ENCODE measurements at regions not wholly inside any gene's neighbourhood (a gene's known extent, or its start where the extent isn't known, plus 50 kb on each side); places are given as distances from the start of the nearest gene placed in this dataset.

GRCh38 chr6:71035871-71036270 lies 79.0 kb upstream of the B3GAT2 start:
- Histone ChIP-seq H3K4me3 (ENCODE audit: low read depth in 2 of 2, low read length in 2 of 2) (no peak overlapping the region), H3K27ac (ENCODE audit: low read length) (no peak overlapping the region), H3K36me3 (ENCODE audit: control insufficient read depth, insufficient read depth, low read length) (no peaks in the 10 kb centered on the region), H3K27me3 (ENCODE audit: control insufficient read depth, insufficient read depth, low read length) (peaks cover 2% of the 10 kb centered on the region), H3K9me3 (ENCODE audit: control insufficient read depth, insufficient read depth, low read depth, low read length) (no peaks in the 10 kb centered on the region), H3K4me1 (ENCODE audit: control insufficient read depth, insufficient read depth, low read length) (no peaks in the 10 kb centered on the region)
- intact Hi-C loops (cut with micrococcal nuclease; ENCODE audit: unreplicated experiment), result no loop called here
- no TSS peak for BruUV-seq (replicated peaks)
- POLR2A ChIA-PET, result no interaction called here
- TF ChIP-seq POLR2AphosphoS5 (IDR thresholded peaks at IDR 0.05; ENCODE audit: low read depth, low read length) (no peak), TCF7L2 (IDR thresholded peaks at IDR 0.05; ENCODE audit: low read depth, low read length) (no peak), SIN3A (IDR thresholded peaks at IDR 0.05; ENCODE audit: borderline replicate concordance, insufficient read depth, low read depth, low read length) (no peak)
- TF ChIP-seq, protein P1, sequence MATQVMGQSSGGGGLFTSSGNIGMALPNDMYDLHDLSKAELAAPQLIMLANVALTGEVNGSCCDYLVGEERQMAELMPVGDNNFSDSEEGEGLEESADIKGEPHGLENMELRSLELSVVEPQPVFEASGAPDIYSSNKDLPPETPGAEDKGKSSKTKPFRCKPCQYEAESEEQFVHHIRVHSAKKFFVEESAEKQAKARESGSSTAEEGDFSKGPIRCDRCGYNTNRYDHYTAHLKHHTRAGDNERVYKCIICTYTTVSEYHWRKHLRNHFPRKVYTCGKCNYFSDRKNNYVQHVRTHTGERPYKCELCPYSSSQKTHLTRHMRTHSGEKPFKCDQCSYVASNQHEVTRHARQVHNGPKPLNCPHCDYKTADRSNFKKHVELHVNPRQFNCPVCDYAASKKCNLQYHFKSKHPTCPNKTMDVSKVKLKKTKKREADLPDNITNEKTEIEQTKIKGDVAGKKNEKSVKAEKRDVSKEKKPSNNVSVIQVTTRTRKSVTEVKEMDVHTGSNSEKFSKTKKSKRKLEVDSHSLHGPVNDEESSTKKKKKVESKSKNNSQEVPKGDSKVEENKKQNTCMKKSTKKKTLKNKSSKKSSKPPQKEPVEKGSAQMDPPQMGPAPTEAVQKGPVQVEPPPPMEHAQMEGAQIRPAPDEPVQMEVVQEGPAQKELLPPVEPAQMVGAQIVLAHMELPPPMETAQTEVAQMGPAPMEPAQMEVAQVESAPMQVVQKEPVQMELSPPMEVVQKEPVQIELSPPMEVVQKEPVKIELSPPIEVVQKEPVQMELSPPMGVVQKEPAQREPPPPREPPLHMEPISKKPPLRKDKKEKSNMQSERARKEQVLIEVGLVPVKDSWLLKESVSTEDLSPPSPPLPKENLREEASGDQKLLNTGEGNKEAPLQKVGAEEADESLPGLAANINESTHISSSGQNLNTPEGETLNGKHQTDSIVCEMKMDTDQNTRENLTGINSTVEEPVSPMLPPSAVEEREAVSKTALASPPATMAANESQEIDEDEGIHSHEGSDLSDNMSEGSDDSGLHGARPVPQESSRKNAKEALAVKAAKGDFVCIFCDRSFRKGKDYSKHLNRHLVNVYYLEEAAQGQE (IDR thresholded peaks at IDR 0.05; ENCODE audit: insufficient read depth in 1 of 2, low read depth in 2 of 2, low read length in 1 of 2), result no peak
- TF ChIP-seq, protein P2, sequence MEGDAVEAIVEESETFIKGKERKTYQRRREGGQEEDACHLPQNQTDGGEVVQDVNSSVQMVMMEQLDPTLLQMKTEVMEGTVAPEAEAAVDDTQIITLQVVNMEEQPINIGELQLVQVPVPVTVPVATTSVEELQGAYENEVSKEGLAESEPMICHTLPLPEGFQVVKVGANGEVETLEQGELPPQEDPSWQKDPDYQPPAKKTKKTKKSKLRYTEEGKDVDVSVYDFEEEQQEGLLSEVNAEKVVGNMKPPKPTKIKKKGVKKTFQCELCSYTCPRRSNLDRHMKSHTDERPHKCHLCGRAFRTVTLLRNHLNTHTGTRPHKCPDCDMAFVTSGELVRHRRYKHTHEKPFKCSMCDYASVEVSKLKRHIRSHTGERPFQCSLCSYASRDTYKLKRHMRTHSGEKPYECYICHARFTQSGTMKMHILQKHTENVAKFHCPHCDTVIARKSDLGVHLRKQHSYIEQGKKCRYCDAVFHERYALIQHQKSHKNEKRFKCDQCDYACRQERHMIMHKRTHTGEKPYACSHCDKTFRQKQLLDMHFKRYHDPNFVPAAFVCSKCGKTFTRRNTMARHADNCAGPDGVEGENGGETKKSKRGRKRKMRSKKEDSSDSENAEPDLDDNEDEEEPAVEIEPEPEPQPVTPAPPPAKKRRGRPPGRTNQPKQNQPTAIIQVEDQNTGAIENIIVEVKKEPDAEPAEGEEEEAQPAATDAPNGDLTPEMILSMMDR (IDR thresholded peaks at IDR 0.05), result no peak
- no peak for ATAC-seq
- in situ Hi-C loops (cut with HindIII; ENCODE audit: low pct_unique_long_range_greater_than_20kb, low sequenced_read_pairs), result no loop called here
- DNase-seq (ENCODE audit: low read depth, low spot score), result no peak
- CTCF ChIA-PET, result no interaction called here

DNA sequence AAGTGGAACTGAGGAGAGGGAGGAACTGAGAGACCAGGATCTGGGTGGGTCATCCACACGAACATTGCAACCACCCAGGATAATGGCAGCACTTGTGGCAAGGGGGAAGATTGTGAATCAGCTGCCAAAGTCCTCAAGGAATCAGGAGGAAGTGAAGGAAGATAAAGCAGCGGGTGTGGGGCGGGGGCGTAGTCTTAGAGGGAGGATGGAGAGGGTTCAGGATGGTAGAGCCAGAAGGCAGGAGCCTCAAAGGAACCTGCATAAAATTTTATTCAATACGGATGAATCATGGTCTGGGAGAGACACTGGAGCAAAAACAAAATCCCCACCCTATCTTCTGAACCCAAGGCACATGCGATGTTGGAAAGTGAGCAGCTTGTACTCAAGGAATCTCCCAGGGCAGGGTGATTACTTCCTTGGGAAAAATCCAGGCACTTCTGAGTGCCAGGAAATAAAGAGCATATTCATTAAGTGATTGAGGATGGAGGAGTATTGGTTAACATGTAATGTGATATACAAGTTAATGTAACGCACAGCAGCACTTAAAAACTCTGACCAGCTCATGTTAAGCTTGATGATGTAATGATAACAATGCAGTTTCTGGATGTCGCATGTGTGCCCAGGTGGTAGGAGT lies 82.0 kb upstream of the B3GAT2 start:
- no peak for DNase-seq (ENCODE audit: low read depth, low spot score)
- CTCF ChIA-PET, result no interaction called here
- in situ Hi-C loops (cut with HindIII; ENCODE audit: low pct_unique_long_range_greater_than_20kb, low sequenced_read_pairs) (no loop called here), intact Hi-C loops (cut with micrococcal nuclease; ENCODE audit: unreplicated experiment) (no loop called here)
- no peak overlapping the region for H3K27ac ChIP-seq (ENCODE audit: low read length)
- TF ChIP-seq, protein P2 (IDR thresholded peaks at IDR 0.05), result no peak
- TF ChIP-seq POLR2AphosphoS5 (IDR thresholded peaks at IDR 0.05; ENCODE audit: low read depth, low read length) (no peak), TCF7L2 (IDR thresholded peaks at IDR 0.05; ENCODE audit: low read depth, low read length) (no peak), SIN3A (IDR thresholded peaks at IDR 0.05; ENCODE audit: borderline replicate concordance, insufficient read depth, low read depth, low read length) (no peak)
- TF ChIP-seq, protein P1 (IDR thresholded peaks at IDR 0.05; ENCODE audit: insufficient read depth in 1 of 2, low read depth in 2 of 2, low read length in 1 of 2), result no peak
- H3K36me3 ChIP-seq (ENCODE audit: control insufficient read depth, insufficient read depth, low read length), result no peaks in the 10 kb centered on the region
- no peaks in the 10 kb centered on the region for H3K4me1 ChIP-seq (ENCODE audit: control insufficient read depth, insufficient read depth, low read length)
- POLR2A ChIA-PET, result no interaction called here
- ATAC-seq, result no peak
- peaks cover 6% of the 10 kb centered on the region for H3K27me3 ChIP-seq (ENCODE audit: control insufficient read depth, insufficient read depth, low read length)
- no peaks in the 10 kb centered on the region for H3K9me3 ChIP-seq (ENCODE audit: control insufficient read depth, insufficient read depth, low read depth, low read length)
- BruUV-seq (replicated peaks), result no TSS peak
- H3K4me3 ChIP-seq (ENCODE audit: low read depth in 2 of 2, low read length in 2 of 2), result no peak overlapping the region
